ELR (cell line): ENCODE measurements at regions not wholly inside any gene's neighbourhood (a gene's known extent, or its start where the extent isn't known, plus 50 kb on each side); places are given as distances from the start of the nearest gene placed in this dataset.
A peak's percentile ranks its signal among the peaks of the same experiment; 100 is the strongest.

Source experiments
- DNase-seq: peaks from one replicate; pipeline ENCODE4 v3.0.0-alpha.2; 2015; ENCODE audit warnings: low read depth

- DNase-seq, result no peak
Measured at GRCh38 chr3:132236701-132237651, 80.2 kb upstream of the ACP3 start.

GRCh38 chr3:132237652-132238032, 79.6 kb upstream of the ACP3 start:
- no peak for DNase-seq

GRCh38 chr3:132239587-132239986, 77.6 kb upstream of the ACP3 start:
- DNase-seq, result no peak

- DNase-seq, result no peak
Measured at GRCh38 chr3:132241776-132242514, 75.3 kb upstream of the ACP3 start.

GRCh38 chr3:132242790-132243189, 74.4 kb upstream of the ACP3 start:
- no peak for DNase-seq

- no peak for DNase-seq
Measured at GRCh38 chr3:132245552-132246142, 71.6 kb upstream of the ACP3 start.

DNA sequence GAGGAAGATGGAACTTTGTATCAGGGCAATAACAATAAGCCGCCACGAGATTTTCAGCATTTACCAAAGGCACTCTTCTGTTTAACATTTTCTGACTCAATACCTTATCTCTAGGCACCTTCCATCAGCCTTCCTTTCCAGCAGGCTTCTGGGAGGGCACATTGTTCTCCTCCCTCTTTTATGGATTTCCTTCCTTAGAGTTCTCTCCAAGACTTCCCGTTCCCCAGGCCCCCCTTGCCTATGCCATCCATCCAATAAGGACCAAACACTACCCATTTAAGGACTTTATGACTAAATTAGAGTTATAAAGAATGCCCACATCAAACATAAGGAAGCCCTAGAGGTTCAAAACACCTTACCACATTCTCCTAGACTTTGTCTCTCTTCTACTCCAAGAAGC, 71.0 kb upstream of the ACP3 start:
- no peak for DNase-seq

DNA sequence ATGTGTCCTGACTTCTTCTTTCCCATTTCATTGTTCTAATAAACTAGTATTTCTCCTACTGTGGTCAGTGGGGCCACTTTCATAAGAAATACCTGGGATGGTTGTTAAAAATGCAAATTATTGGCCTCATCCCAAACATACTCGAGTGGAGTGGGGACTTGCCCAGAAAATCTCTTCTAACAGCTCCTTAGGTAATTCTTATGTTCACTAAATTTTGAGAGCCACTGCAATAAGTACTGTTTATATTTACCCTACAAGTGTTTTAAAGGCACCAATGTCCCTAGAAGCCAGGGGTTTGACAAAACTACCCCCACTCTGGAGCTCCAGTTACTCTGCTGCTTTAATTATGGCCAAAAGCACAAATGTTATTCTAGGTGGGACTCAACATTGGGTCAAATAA, 70.0 kb upstream of the ACP3 start:
- no peak for DNase-seq

DNA sequence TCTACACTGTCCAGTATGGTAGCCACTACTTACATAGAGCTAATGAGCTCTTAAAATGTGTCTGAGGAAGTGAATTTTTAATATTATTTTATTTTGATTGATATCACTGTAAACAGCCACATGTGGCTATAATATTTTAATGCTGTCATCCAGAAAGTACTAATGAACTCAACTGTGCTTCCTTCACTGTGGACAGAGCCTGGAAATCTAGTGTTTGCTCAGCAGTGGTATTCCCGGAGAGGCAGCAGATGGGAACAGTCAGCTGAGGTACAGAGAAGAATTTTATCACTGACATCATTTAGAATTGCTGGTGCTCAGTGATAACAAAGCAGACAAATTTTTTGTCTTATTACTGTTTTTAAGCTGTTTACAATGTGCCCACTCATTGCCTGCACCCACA, 68.7 kb upstream of the ACP3 start:
- no peak for DNase-seq

GRCh38 chr3:132253262-132253878, 63.8 kb upstream of the ACP3 start:
- peak; percentile 80 for DNase-seq

GRCh38 chr3:132254076-132254755, 63.0 kb upstream of the ACP3 start:
- peak; percentile 39 for DNase-seq

DNA sequence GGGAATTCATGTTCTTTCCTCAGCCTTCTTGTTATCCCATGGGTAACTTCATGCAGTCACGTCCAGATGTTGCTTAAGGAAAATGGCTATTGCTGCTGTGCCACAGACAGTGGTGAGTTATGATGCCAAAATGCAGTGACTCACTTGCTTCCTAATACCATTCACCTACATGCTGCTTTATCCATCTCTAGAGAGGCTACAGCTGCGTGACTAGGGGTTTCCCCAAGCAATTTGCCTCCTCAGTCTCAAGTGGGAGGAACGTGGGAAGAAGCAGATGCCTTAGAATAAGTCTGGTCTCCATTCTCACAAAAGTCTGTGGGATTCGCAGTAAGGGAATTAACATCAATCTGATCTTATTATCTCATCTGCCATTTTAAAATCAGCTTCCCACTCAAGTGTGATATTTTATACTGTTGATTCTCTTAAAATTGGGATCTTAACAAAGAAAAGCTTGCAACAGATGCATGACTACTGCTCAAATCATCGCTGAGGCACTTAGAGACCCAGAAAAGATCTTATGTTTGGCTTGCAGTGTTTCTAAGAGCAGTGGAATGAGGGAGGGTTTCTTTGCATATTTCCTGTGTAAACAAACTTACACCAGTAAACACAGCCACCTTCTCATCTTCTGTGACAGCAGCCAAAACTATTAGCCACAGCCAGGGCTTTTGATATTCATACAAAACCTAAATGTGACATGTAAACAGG, 62.0 kb upstream of the ACP3 start:
- peak; percentile 78 for DNase-seq

DNA sequence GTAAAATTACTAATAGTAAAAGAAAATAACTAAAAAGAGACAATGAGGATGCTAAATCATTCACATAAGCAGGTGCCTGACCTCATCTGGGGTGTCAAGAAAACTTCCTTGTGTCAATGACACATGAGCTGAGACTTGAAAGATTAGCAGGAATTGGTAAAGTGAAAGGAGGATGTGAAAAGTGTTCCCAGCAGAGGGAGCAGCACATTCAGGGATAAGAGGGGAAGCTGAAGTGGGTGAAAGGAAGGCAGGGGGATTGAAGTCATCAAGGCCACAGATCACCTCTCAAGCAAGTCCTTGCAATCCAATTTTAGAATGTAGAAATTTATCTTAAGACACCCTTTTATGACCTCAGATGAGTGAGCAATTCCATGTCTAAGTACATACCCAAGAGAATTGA, 60.2 kb upstream of the ACP3 start:
- DNase-seq, result peak; percentile 60

- DNase-seq, result no peak
Measured at GRCh38 chr3:132261506-132261905, 55.7 kb upstream of the ACP3 start.

DNA sequence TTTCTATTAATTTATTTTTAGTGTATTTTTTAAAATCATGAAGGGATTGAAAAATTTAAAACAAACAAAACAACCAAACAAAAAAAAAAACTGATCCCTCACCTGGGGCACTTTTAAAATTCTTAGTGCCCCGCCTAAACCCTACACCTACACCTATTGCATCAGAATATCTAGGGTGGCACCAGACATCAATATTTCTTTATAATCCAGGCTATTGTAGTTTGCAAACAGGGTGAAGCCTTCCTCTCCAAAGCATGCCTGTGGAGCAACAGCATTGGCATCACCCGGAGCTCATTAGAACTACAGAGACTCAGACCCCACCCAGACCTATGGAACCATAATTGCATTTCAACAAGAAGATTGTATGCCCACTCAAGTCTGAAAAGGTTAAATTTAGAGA, 54.9 kb upstream of the ACP3 start:
- no peak for DNase-seq

- DNase-seq, result no peak
Measured at GRCh38 chr3:132262956-132263355, 54.3 kb upstream of the ACP3 start.

GRCh38 chr3:132265028-132265427, 52.2 kb upstream of the ACP3 start:
- no peak for DNase-seq

DNA sequence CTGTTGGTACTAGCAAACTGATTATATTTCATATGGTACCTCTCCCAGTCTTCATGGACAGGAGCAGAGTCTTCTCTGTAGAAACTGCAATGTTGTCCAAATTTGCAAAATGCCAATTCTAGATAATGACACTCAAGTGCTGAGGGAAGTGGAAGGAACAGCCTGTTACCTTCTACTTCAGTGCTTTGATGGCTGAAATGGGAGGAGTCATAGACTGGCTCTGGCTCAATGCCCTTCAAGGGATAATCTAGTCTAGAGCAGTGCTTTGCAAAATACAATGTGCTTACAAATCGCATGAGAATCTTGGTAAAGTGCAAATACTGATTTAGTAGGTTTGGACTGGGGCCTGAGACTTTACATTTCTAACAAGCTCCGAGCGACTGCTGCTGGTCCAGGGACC, 51.7 kb upstream of the ACP3 start:
- DNase-seq, result no peak

DNA sequence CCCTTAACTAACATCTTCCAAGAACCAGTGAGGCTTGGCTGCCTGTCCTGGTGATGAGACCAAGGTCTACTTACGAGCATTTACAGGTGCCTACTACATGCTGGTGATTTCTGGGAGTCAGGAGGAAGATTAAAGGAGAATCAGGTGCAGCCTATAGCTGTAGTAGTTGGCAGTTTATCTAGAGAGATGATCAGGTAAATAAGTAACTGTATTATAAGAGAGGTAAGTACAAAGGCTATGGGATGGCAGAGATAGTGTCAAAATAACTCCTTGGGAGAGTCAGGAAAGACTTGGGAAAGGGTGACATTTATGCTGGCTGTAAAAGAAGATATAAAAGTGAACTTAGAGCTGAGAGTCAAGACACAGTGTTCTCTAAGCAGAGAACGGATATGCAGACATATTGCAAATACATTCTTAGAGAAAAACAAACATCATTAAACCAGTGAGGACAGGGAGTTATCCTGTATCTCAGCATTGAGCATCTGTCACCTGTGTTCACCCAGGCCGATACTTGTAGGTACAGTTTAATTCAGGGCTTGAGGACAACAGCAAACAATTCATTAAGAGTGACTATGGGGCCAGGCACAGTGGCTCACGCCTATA, 49.7 kb upstream of the ACP3 start:
- no peak for DNase-seq
